NOMO-1 treated with DMSO at 0.1 percent for 48 hours (cell line): ENCODE measurements at regions not wholly inside any gene's neighbourhood (a gene's known extent, or its start where the extent isn't known, plus 50 kb on each side); places are given as distances from the start of the nearest gene placed in this dataset.
"Not testable (repeated sequence)": the region's sequence is repeated elsewhere in the genome, so short reads cannot be mapped to it uniquely, and the experiment has no call there.

ENCODE experiments used
- DNase-seq: peaks from one replicate; lab custom pipeline; 2025; ENCODE audit not compliant: unreplicated experiment; lab: John Stamatoyannopoulos, UW

DNA sequence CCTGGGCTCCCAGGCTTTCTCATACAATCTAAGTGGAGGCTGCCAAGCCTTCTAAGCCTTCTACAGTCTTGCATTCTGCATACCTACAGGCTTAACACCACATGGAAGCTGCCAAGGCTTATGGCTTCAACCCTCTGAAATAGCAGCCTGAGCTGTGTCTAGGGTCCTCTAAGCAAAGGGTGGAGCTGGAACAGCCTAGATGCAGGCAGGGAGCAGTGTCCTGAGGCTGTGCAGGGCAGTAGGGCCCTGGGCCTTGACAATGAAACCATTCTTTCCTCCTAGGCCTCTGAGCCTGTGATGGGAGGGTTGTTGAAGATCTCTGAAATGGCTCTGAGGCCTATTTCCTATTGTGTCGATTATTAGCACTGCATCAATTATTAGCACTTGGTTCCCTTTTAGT is 150.9 kb upstream of the GRK3 start:
- no peak for DNase-seq

DNA sequence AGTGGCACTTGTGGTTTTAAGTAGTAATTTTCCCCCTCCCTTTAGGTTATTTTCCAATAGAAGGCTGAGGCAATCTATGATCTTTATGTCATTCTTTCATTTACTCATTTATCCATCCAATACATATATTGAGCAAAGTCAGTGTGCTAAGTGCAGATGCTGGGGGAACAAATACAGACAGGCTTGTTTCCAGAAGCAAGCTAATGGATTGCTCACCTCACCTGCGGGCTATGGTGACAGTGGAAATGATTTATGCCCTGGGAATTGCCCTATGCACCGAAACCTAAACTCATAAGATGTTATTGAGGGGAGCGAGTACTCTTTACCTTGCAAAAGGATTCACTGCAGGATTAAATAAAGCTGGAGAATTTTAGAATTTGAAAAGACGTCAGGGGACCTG is 148.7 kb upstream of the GRK3 start:
- DNase-seq = not testable (repeated sequence)

DNA sequence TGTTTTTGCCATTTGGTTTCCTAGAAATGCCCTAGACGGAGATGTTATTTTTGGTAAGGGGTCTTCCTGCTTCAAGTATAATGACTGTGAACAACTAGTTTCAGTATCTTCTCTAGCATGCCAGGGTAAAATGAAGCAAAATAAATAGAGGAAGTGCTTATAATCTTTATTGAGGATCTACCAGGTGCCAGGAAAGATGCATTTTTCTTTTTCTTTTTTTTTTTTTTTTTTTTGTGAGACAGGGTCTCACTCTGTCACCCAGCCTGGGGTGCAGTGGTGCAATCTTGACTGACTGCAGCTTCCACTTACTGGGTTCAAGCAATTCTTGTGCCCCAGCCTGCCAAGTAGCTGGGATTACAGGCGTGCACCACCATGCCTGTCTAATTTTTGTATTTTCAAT is 146.6 kb upstream of the GRK3 start:
- not testable (repeated sequence) for DNase-seq

DNA sequence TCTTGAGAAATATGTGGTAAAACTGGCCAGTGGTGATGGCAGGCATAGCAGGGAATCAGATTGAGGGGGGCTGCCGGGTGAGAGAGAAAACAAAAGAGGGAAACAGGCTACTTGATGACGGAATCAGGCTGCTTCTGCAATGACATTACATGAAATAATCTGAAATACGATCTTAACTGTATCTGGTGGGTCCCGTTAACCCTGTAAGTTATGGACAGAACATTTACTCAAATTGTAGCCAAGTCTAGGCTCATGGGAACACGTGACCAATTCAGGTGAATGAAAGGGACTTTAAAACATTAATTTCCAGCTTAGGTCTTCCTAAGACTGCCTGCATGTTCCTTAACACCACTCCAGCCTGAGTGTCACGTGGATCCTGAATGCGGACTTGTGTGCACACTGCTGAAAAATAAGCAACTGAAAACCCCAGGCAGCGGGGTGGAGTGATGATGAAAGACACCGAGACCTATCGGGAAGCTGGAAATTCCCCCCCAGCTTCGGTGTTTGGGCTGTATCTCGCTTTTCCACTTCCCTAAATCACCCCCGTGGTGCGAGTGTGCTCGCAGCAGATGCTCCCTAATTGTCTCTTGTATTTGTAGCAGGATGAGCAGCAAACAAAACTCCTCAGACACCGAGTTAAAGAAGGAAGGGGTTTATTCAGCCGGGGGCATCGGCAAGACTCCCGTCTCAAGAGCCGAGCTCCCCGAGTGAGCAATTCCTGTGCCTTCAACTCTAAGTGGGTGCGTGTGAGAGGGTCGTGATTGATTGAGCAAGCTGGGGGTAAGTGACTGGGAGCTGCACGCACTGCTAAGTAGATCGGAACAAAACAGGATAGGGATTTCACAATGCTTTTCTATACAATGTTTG is 145.0 kb upstream of the GRK3 start:
- DNase-seq = peak; percentile 63

DNA sequence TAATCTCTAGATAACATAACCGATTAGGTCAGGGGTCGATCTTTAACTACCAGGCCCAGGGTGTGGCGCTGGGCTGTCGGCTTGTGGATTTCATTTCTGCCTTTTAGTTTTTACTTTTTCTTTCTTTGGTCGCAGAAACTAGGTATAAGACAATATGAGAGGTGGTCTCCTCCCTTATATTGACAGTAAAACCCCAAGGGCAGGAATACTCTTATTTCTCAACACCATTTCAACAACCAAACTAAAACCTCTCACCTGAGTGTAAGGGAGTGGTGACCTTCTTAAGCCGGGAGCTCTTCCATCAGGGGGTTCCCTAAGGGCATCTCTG is 144.4 kb upstream of the GRK3 start:
- DNase-seq = not testable (repeated sequence)

DNA sequence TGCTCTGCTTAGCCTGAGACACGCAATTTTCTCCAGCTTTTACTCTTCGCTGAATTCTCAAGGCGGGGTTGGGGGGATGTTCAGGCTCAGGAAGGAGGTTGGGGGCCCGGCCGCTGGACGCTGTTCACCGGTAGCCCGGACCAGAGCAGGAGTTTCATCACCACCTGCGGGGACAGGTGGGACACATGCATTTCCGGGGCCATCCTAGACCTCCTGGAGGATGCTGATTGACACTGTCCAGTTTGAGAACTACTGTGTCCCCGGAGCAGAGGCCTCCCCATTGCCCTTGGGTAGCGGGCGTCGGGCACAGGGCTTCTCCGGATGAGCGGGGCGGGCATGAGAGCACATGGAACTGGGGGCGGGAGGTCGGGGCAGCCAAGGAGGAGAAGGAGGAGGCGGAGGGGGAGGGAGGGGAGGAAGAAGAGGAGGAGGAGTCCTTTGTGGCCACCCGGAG is 144.0 kb upstream of the GRK3 start:
- no peak for DNase-seq

DNA sequence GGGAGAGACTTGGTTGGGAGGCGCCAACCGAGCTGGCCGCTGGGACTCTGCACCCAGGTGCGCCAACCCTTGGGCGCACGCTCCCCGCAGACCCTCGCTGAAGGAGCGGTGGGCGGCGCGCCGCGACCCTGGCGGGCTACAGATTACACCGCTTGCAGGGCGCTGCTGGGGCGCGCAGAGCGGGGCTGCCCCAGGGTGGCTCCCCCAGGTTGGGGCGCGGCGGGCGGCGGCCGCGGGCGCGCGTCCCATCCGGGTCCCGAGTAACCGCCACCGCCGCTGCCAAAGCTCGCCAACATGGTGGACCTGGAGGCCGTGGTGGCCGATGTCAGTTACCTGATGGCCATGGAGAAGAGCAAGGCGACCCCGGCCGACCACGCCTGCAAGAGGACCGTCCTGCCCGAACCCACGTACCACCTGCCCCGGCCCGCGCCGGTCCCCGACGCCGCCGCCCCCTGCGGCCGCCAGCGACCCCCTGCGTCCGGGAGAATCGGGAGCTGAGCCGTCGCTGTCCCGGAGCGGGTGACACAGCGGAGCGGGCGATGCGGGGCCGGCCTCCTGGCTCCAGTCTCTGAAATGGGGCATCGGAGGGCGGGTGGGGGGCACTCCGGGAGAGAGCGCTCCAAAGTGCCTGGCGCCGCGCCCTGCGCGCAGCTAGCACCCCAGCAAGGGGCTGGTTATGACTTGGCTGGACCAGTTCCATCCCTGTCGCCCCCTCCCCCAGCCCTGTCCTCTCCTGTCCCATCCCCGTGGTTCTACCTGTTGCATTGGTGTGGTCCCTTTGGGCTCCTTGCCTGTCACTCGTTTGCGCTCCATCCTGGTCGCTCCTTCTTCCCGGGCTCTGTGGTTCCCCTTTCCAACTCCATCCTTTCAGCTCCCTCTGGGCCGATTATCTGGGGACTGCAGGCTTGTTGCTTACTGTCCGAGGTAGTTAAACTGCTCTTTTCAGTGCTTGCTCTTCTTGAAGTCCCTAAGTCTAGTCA is 143.3 kb upstream of the GRK3 start:
- DNase-seq = no peak

DNA sequence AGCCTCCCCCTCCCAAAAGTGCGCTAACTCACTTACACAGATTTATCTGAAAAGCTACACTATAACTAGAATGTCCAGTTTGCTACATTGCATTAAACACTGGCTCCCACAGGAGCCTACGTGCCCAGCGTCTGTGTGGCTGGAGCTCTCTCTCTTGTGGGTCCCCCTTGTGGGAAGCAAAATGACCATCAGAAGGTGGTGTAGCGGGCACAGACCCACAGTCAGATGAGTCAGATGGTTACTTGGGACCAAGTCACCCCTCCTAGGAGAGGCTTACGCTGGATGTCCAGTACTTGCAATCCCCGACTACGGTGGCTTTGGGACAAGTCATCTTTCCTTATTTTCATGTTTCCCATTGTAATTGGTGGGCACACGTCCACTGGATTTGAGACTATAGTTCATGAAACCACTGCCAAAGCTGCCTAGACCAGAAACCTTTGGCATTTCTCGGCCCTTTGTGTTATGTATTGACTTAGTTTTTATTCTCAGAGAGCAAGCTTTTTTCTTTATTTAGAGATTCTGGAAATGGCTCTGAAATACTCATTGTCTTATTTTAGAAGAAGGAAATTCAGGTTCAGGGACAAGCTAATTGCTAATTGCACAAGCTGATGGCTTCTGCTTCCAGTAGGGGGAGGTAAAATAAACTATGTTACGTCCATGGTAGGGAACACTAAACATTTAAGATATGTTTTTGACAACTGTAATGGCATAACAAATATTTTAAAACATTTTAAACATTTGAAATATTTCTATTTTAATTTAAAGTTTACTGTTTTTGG is 137.8 kb upstream of the GRK3 start:
- DNase-seq = peak; percentile 45

DNA sequence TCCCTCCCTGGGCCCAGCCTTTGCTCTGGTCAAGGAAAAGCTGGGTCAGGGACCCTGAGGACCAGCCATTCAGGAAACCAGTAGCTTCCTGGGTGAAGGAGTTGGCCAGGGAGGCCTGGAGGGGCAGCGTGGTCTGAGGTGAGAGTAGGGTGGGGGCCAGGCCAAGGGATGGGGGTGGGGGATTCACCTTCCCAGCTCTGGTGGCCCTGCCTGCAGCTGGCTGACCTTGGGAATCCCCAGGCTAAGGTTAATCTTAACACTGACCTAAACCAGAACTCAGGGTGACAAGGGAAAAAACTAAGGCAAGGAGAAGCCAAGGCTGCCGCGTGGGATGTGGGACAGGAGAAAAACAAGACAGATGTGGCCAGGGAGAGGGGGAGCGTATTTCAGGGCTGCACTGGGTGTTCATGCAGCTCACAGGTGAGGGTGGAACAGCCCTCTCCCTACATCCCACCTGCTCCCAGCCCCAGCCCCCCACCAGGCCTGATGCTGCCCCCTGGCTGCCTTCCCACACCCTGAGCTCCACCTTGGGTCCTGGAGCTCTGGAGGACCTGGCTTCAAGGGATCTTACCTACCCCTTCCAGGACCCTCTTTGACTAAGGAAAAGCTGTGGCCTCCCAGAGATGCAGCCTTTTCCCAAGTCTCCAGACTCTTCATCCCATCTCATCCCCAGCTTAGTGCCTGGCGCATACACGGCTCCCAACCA is 132.7 kb upstream of the GRK3 start:
- DNase-seq = not testable (repeated sequence)

DNA sequence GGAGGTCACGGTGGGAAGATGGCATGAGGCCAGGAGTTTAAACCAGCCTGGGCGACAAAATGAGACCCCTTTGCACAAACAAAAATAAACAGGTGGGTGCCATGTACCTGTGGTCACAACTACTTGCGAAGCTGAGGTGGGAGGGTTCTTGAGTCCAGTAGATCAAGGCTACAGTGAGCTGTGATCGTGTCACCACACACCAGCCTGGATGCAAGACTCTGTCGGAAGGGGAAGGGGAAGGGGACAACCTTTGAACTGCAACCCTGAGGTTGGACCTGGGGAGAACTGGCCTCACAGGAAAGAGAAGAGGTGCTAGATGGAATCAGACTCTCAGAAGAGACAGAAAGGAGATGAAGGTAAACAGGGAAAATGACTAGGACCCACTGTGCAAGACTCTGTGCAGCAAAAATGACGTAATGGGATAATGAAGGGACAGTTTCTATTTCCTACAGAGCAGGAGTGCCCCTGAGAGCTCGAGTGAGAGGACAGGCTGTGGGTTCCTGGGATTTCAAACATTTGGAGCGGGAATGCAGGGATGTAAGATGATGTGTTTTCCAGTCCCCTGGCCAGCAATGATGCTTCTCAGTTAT is 131.0 kb upstream of the GRK3 start:
- DNase-seq = not testable (repeated sequence)

DNA sequence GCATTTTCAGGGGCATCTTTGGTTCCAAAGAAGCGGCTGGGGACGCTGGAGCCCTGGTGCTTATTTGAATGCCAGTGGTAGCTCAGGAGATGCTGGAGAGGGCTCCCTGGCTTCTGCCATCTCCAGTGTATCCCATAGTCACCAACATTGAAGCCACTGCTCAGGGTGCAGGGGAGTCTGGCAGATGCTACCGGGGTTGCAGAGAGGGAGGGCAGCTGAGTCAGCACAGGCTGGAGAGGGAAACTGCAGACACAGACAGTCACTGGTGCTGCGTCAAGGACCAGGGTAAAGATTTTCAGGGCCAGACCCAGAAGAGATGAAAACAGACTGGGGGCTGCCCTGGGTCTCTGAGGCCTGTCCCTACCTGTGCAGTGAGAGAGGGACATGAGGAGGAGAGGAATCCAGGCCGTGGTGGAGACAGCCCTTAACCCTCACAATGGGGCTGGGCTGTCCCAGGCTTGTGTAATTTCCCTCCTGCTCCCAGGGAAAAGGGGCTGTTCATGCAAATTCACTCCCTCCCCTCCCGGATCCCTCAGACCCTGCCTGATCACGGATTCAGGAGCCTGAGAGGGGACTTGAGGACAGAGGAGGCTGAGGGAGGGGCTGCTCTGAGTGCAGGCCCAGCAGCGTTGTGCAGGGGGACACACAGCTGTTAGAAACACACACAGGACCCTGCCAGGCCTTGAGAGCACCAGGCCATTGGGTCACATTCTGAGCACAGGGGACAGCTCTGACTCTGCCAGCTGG is 126.9 kb upstream of the GRK3 start:
- no peak for DNase-seq

DNA sequence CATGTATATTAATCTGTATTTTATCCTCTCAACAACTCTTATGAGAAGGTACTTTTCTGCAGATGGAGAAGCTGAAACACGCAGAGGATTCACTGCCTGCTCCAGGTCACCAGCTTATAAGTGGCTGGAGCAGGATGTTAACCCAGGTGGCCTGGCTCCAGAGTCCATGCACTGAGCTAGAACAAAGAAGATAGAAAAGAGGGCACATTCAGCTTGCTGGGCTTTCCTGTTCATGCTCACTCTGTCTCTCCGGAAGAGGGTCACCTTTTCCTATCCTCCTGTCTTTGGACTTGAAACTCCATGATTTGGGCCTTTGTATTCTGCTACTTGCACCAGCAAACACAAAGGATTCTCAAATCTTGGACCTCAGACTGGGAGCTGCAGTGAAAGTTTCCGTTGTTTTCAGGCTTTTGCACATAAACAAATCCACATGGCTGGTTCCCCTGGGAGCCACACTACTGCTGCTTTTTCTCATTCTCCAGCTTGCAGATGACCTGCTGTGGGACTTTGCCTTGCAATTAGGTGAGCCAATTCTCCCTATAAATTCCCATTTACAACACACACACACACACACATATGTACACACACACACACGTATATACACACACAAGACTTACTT is 117.3 kb upstream of the GRK3 start:
- DNase-seq = no peak

DNA sequence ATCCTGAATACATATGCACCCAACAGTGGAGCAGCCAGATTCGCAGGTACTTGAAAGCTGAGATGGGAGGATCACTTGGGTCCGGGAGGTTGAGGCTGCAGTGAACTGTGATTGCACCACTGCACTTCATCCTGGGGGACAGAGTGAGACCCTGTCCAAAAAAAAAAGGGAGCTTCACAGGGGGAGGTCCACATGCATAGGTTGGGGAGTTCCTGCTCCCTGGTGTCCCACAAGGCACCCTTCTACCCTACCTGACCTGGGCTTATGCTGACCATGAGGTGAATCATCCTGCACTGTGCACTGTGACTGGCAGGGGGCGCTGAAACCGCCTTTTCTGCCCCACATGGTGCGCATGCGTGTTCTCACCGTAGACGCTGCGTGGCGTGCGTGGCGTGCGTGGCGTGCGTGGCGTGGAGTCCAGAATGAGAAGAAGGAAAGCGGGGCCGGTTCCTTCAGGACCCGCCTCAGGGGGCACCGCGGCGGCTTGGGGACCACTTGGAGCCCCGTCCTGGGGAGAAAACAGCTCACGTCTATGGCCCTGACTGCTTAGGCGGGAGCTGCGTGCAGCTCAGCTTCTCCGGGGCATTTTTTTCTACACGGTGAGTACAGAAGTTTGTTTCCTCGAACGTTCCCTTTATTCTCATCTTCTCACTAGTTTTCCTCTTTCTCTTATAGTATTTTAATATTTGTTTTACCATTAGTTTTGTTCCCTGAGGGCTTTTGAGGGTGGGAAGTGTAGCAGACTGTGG is 116.6 kb upstream of the GRK3 start:
- DNase-seq = peak; percentile 75

DNA sequence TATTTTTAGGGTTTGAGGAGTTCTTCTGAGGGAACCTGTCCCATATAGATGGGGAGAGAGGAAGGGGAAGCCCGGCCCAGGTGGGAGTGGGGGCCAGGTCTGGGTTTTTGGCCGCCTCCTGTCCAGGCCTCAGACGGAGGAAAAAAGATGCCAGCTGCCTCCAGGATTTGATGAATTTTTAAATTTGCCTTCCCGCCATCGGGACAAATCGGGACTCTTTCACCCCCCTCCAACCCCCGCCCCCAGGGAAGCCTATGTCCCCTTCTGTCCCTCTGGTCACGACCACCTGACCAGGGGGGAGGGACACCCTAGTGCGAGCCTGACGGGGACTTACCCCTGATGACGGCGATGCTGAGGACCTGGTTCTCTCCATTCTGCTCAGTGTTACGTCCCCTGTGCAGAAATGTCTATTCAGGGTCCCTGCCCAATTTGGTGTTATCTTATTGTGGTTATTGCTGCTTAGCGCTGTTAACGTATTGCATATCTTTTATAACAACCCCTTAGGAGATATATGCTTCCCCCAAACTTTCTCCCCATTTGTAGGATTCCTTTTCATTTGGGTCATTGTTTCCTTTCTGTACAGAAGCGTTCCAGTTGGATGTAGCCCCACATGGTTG is 115.9 kb upstream of the GRK3 start:
- no peak for DNase-seq

DNA sequence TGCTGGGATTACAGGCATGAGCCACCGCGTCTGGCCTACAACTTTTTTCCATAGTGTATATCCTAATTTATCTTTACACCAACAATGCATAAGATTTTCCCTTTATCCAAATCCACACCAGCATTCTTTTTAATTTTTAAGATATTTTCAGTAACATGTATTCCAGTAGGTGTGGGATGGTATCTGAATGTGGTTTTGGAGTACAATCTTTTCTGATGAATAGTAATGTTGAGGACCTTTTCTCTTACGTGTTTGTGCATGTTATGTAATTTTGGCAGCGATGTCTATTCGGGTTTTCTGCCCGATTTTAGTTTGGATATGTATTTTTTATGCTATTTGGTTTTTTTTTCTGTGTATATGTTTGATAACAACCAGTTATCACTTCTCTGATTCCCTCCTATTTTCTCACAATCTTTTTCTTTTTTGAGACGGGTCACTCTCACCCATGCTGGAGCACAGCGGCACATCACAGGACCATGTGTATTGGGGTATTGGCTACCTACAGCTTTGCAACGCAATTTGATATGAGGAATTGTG is 114.6 kb upstream of the GRK3 start:
- DNase-seq = no peak

DNA sequence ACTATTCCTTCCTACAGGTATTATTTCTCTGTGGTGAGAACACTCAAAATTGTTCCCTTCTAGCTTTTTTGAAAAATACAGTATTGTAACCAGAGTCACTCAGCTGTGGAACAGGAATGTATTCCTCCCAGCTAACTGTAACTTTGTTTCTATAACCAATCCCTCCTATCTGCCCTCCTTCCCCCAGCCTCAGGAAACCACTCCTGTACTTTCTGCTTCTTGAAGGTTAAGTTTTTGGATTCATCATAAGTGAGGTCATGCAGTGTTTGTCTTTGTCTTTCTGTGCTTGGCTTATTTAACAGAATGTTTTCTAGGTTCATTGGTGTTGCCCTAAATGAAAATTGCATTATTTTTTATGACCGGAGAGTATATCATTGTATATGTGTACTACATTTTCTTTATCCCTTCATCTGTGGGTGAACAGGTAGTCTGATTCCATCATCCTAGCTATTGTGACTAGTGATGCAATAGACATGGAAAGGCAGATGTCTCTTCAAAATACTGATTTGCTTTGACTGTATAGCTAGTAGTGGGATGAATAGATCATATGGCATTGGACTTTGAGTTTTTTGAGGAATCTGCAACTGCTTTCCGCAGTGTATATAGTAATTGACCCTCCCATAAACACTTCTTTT is 112.9 kb upstream of the GRK3 start:
- DNase-seq = no peak

DNA sequence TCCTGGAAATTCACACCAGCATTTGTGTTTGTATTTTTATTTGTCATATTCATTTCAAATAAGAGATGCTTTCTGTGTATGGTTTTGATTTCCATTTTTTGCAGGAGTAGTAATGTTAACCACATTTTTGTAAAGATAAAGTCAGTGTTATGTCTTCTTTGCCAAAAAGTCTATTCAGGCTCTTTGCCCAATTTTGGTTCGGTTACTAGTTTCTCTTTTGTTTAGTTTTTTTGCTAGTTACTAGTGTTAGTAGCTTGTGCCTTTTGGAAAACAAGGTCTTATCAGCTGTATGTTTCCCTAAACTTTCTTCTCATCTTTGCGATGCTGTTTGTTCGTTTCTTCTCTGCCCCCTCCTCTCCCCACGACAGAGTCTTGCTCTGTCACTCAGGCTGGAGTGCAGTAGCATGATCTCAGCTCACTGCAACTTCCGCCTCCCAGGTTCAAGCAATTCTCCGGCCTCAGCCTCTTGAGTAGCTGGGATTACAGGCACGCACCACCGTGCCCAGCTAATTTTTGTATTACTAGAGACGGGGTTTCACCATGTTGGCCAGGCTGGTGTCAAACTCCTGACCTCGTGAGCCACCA is 112.3 kb upstream of the GRK3 start:
- no peak for DNase-seq
